ENCODE measurements at regions not wholly inside any gene's neighbourhood (a gene's known extent, or its start where the extent isn't known, plus 50 kb on each side); places are given as distances from the start of the nearest gene placed in this dataset.

GRCh38 chr9:13555516-13555915 lies 276.0 kb upstream of the MPDZ start:
- no TSS peak for BruUV-seq (replicated peaks)
- CTCF ChIA-PET = no interaction called here

GRCh38 chr9:13554626-13555025 lies 275.1 kb upstream of the MPDZ start:
- Histone ChIP-seq H3K9me3 (ENCODE audit: low read depth, low read length, poor library complexity, severe bottlenecking) (no peaks in the 10 kb centered on the region), H3K4me3 (ENCODE audit: low read depth, low read length, poor library complexity, severe bottlenecking) (no peak overlapping the region), H3K4me1 (ENCODE audit: insufficient read depth, low read length, poor library complexity, severe bottlenecking) (no peaks in the 10 kb centered on the region), H3K27me3 (replicated peaks; ENCODE audit: insufficient read depth, low read depth, low read length, poor library complexity) (peaks cover 16% of the 10 kb centered on the region), H3K36me3 (ENCODE audit: insufficient read depth, low read length, poor library complexity, severe bottlenecking) (no peaks in the 10 kb centered on the region), H3K27ac (ENCODE audit: low read depth, low read length, poor library complexity, severe bottlenecking) (no peak overlapping the region)
- no peak for TF ChIP-seq CTCF (conservative IDR thresholded peaks at IDR 0.05; ENCODE audit: low read depth, low read length)
- no peak for TF ChIP-seq EZH2 (IDR thresholded peaks at IDR 0.05; ENCODE audit: borderline replicate concordance, low read depth, low read length, poor library complexity, severe bottlenecking)
- no TSS peak for BruUV-seq (replicated peaks)
- intact Hi-C loops (cut with micrococcal nuclease; ENCODE audit: unreplicated experiment) = no loop called here
- POLR2A ChIA-PET (ENCODE audit: low non-redundant PET) = interaction anchor here (0.6 kb wide), 1 partner anchor 81 kb away, joined by 4 read pairs; no protein-coding TSS in a partner anchor
- no peak for DNase-seq (ENCODE audit: low spot score)
- CTCF ChIA-PET = no interaction called here

More at GRCh38 chr9:13555516-13555915, 276.0 kb upstream of the MPDZ start:
- no peaks in the 10 kb centered on the region for H3K36me3 ChIP-seq (ENCODE audit: insufficient read depth, low read length, poor library complexity, severe bottlenecking)
- H3K4me3 ChIP-seq (ENCODE audit: low read depth, low read length, poor library complexity, severe bottlenecking) = no peak overlapping the region
- no peaks in the 10 kb centered on the region for H3K4me1 ChIP-seq (ENCODE audit: insufficient read depth, low read length, poor library complexity, severe bottlenecking)
- intact Hi-C loops (cut with micrococcal nuclease; ENCODE audit: unreplicated experiment) = no loop called here
- POLR2A ChIA-PET (ENCODE audit: low non-redundant PET) = no interaction called here
- no peak for DNase-seq (ENCODE audit: low spot score)
- no peak overlapping the region for H3K27ac ChIP-seq (ENCODE audit: low read depth, low read length, poor library complexity, severe bottlenecking)
- TF ChIP-seq CTCF (conservative IDR thresholded peaks at IDR 0.05; ENCODE audit: low read depth, low read length) (no peak), EZH2 (IDR thresholded peaks at IDR 0.05; ENCODE audit: borderline replicate concordance, low read depth, low read length, poor library complexity, severe bottlenecking) (no peak)
- H3K9me3 ChIP-seq (ENCODE audit: low read depth, low read length, poor library complexity, severe bottlenecking) = no peaks in the 10 kb centered on the region
- peaks cover 16% of the 10 kb centered on the region for H3K27me3 ChIP-seq (replicated peaks; ENCODE audit: insufficient read depth, low read depth, low read length, poor library complexity)

GRCh38 chr9:13552606-13553215 lies 273.2 kb upstream of the MPDZ start:
- Histone ChIP-seq H3K36me3 (ENCODE audit: insufficient read depth, low read length, poor library complexity, severe bottlenecking) (no peaks in the 10 kb centered on the region), H3K9me3 (ENCODE audit: low read depth, low read length, poor library complexity, severe bottlenecking) (no peaks in the 10 kb centered on the region), H3K4me3 (ENCODE audit: low read depth, low read length, poor library complexity, severe bottlenecking) (no peak overlapping the region), H3K27me3 (replicated peaks; ENCODE audit: insufficient read depth, low read depth, low read length, poor library complexity) (peaks cover 14% of the 10 kb centered on the region), H3K27ac (ENCODE audit: low read depth, low read length, poor library complexity, severe bottlenecking) (no peak overlapping the region), H3K4me1 (ENCODE audit: insufficient read depth, low read length, poor library complexity, severe bottlenecking) (no peaks in the 10 kb centered on the region)
- ChIA-PET POLR2A (ENCODE audit: low non-redundant PET) (no interaction called here), CTCF (no interaction called here)
- TF ChIP-seq EZH2 (IDR thresholded peaks at IDR 0.05; ENCODE audit: borderline replicate concordance, low read depth, low read length, poor library complexity, severe bottlenecking) (no peak), CTCF (conservative IDR thresholded peaks at IDR 0.05; ENCODE audit: low read depth, low read length) (no peak)
- intact Hi-C loops (cut with micrococcal nuclease; ENCODE audit: unreplicated experiment) = no loop called here
- no peak for DNase-seq (ENCODE audit: low spot score)
- no TSS peak for BruUV-seq (replicated peaks)

All from A673 (cell line).